HEK293 (cell line): ENCODE measurements at regions not wholly inside any gene's neighbourhood (a gene's known extent, or its start where the extent isn't known, plus 50 kb on each side); places are given as distances from the start of the nearest gene placed in this dataset.

Experiments used
- KLF16 ChIP-seq: fragments of 450-650 bp; formaldehyde crosslinking; IDR thresholded peaks from 2 replicates; pipeline ENCODE4 v1.5.1; 2017; ENCODE audit warnings: missing biosample characterization, missing genetic modification characterization
- KLF8 ChIP-seq: fragments of 450-650 bp; formaldehyde crosslinking; IDR thresholded peaks from 2 replicates; pipeline ENCODE4 v1.5.1; 2016; ENCODE audit warnings: missing biosample characterization, missing genetic modification characterization
- ZEB2 ChIP-seq: fragments of 450-650 bp; formaldehyde crosslinking; IDR thresholded peaks from 2 replicates; pipeline ENCODE4 v1.5.1; 2016; ENCODE audit warnings: missing biosample characterization, missing genetic modification characterization
- ZNF335 ChIP-seq: fragments of 450-650 bp; formaldehyde crosslinking; conservative IDR thresholded peaks from 2 replicates; pipeline ENCODE4 v1.5.1; 2016; ENCODE audit warnings: missing biosample characterization, missing genetic modification characterization
- ZNF510 ChIP-seq: fragments of 450-650 bp; formaldehyde crosslinking; IDR thresholded peaks from 2 replicates; pipeline ENCODE4 v1.5.1; 2018; ENCODE audit warnings: mild to moderate bottlenecking, missing genetic modification characterization, missing biosample characterization; ENCODE audit not compliant: insufficient replicate concordance
- TF ChIP-seq, protein P1 (sequence below): fragments of 450-650 bp; formaldehyde crosslinking; IDR thresholded peaks from 2 replicates; pipeline ENCODE4 v1.5.1; 2016; ENCODE audit warnings: missing biosample characterization, missing genetic modification characterization
- TF ChIP-seq, protein P2 (sequence below): fragments of 450-650 bp; formaldehyde crosslinking; IDR thresholded peaks from 2 replicates; pipeline ENCODE4 v1.5.1; 2016; ENCODE audit warnings: missing biosample characterization, missing genetic modification characterization
- TF ChIP-seq, protein P3 (sequence below): fragments of 450-650 bp; formaldehyde crosslinking; IDR thresholded peaks from 2 replicates; pipeline ENCODE4 v1.5.1; 2016; ENCODE audit warnings: missing biosample characterization, missing genetic modification characterization
- TF ChIP-seq, protein P4 (sequence below): fragments of 450-650 bp; formaldehyde crosslinking; IDR thresholded peaks from 2 replicates; pipeline ENCODE4 v1.5.1; 2016; ENCODE audit warnings: missing biosample characterization, missing genetic modification characterization, low read depth

DNA sequence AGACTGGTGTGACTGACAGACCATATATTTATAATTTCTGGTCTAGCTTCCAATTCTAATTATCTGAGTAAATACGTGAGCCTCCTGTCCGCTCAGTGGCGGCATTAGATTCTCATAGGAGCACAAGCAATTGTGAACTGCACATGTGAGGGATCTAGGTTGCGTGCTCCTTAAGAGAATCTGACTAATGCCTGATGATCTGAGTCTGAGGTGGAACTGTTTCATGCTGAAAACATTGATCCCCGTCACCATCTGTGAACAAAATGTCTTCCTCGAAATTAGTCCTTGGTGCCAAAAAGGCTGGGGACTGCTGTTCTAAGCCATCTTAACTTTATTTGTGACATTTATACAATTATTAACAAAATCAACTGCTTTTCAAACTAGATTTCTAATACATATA, 164.7 kb upstream of the MEOX2 start:
- TF ChIP-seq, protein P1, sequence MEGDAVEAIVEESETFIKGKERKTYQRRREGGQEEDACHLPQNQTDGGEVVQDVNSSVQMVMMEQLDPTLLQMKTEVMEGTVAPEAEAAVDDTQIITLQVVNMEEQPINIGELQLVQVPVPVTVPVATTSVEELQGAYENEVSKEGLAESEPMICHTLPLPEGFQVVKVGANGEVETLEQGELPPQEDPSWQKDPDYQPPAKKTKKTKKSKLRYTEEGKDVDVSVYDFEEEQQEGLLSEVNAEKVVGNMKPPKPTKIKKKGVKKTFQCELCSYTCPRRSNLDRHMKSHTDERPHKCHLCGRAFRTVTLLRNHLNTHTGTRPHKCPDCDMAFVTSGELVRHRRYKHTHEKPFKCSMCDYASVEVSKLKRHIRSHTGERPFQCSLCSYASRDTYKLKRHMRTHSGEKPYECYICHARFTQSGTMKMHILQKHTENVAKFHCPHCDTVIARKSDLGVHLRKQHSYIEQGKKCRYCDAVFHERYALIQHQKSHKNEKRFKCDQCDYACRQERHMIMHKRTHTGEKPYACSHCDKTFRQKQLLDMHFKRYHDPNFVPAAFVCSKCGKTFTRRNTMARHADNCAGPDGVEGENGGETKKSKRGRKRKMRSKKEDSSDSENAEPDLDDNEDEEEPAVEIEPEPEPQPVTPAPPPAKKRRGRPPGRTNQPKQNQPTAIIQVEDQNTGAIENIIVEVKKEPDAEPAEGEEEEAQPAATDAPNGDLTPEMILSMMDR (tag by site-specific recombination): no peak
- TF ChIP-seq KLF8 (tag by site-specific recombination) (no peak), ZEB2 (no peak), KLF16 (no peak), ZNF335 (tag by site-specific recombination) (no peak), ZNF510 (tag by site-specific recombination) (no peak)
- TF ChIP-seq, protein P2, sequence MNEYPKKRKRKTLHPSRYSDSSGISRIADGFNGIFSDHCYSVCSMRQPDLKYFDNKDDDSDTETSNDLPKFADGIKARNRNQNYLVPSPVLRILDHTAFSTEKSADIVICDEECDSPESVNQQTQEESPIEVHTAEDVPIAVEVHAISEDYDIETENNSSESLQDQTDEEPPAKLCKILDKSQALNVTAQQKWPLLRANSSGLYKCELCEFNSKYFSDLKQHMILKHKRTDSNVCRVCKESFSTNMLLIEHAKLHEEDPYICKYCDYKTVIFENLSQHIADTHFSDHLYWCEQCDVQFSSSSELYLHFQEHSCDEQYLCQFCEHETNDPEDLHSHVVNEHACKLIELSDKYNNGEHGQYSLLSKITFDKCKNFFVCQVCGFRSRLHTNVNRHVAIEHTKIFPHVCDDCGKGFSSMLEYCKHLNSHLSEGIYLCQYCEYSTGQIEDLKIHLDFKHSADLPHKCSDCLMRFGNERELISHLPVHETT (tag by site-specific recombination): no peak
- TF ChIP-seq, protein P3, sequence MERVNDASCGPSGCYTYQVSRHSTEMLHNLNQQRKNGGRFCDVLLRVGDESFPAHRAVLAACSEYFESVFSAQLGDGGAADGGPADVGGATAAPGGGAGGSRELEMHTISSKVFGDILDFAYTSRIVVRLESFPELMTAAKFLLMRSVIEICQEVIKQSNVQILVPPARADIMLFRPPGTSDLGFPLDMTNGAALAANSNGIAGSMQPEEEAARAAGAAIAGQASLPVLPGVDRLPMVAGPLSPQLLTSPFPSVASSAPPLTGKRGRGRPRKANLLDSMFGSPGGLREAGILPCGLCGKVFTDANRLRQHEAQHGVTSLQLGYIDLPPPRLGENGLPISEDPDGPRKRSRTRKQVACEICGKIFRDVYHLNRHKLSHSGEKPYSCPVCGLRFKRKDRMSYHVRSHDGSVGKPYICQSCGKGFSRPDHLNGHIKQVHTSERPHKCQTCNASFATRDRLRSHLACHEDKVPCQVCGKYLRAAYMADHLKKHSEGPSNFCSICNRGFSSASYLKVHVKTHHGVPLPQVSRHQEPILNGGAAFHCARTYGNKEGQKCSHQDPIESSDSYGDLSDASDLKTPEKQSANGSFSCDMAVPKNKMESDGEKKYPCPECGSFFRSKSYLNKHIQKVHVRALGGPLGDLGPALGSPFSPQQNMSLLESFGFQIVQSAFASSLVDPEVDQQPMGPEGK (tag by site-specific recombination): no peak
- TF ChIP-seq, protein P4, sequence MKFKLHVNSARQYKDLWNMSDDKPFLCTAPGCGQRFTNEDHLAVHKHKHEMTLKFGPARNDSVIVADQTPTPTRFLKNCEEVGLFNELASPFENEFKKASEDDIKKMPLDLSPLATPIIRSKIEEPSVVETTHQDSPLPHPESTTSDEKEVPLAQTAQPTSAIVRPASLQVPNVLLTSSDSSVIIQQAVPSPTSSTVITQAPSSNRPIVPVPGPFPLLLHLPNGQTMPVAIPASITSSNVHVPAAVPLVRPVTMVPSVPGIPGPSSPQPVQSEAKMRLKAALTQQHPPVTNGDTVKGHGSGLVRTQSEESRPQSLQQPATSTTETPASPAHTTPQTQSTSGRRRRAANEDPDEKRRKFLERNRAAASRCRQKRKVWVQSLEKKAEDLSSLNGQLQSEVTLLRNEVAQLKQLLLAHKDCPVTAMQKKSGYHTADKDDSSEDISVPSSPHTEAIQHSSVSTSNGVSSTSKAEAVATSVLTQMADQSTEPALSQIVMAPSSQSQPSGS (tag by site-specific recombination): no peak
